ENCODE measurements at regions not wholly inside any gene's neighbourhood (a gene's known extent, or its start where the extent isn't known, plus 50 kb on each side); places are given as distances from the start of the nearest gene placed in this dataset.

GRCh38 chr7:17535776-17536175 is 237.3 kb downstream of the AHR start:
- TF ChIP-seq POLR2AphosphoS5 (IDR thresholded peaks at IDR 0.05; ENCODE audit: low read depth, low read length), result no peak
- TF ChIP-seq TAF1 (IDR thresholded peaks at IDR 0.05; ENCODE audit: borderline replicate concordance, low read depth, low read length), result no peak
